Keratinocyte (primary cell): ENCODE measurements at regions not wholly inside any gene's neighbourhood (a gene's known extent, or its start where the extent isn't known, plus 50 kb on each side); places are given as distances from the start of the nearest gene placed in this dataset.
"Not testable (repeated sequence)": the region's sequence is repeated elsewhere in the genome, so short reads cannot be mapped to it uniquely, and the experiment has no call there.

Source experiments
- DNase-seq: peaks from one replicate; pipeline ENCODE4 v3.0.0-alpha.2; 2011; ENCODE audit warnings: low read depth, missing footprints, low spot score
- FAIRE-seq: peaks from 2 replicates; lab custom pipeline; 2011; peaks lifted over from hg19 to GRCh38; lab: Jason Lieb, UNC
- H2AFZ ChIP-seq: 2 replicates; pipeline ENCODE4 v1.6.0; 2012; ENCODE audit warnings: low read length, control low read depth, inconsistent platforms; ENCODE audit not compliant: control insufficient read depth
- H3K27ac ChIP-seq: 2 replicates; pipeline ENCODE4 v1.5.1; 2011; ENCODE audit warnings: low read length; ENCODE audit not compliant: control insufficient read depth, insufficient read depth
- H3K27me3 ChIP-seq: 3 replicates; pipeline ENCODE4 v1.6.0; 2011; ENCODE audit warnings: low read length; ENCODE audit not compliant: control insufficient read depth, insufficient read depth; ENCODE audit errors: extremely low read depth
- H3K36me3 ChIP-seq, 2 experiments: 2 replicates in 1 of 2; 3 replicates in 1 of 2; pipeline ENCODE4 v1.5.1; 2011; ENCODE audit warnings: low read length in 2 of 2, mild to moderate bottlenecking in 1 of 2; ENCODE audit not compliant: control insufficient read depth in 2 of 2, insufficient read depth in 2 of 2; ENCODE audit errors: extremely low read depth in 1 of 2
- H3K4me1 ChIP-seq: 3 replicates; pipeline ENCODE4 v1.5.1; 2011; ENCODE audit warnings: low read length; ENCODE audit not compliant: control insufficient read depth, insufficient read depth; ENCODE audit errors: extremely low read depth
- H3K4me2 ChIP-seq: 3 replicates; pipeline ENCODE4 v1.6.0; 2011; ENCODE audit warnings: low read depth, low read length; ENCODE audit not compliant: control insufficient read depth, insufficient read depth; ENCODE audit errors: extremely low read depth
- H3K4me3 ChIP-seq, 3 experiments: fragments of 200-600 bp in 1 of 3; sonication (generic) in 1 of 3; 2 replicates in 2 of 3; 3 replicates in 1 of 3; pipeline ENCODE4 v1.5.1; 2011 to 2016; ENCODE audit warnings: low read length in 3 of 3, mild to moderate bottlenecking in 3 of 3, control low read depth in 2 of 3, inconsistent platforms in 1 of 3, low read depth in 1 of 3, mixed read lengths in 1 of 3, mixed run types in 1 of 3, moderate library complexity in 1 of 3; ENCODE audit not compliant: control insufficient read depth in 2 of 3, insufficient read depth in 2 of 3; ENCODE audit errors: extremely low read depth in 1 of 3
- H3K79me2 ChIP-seq: 2 replicates; pipeline ENCODE4 v1.6.0; 2012; ENCODE audit warnings: low read length; ENCODE audit not compliant: control insufficient read depth, insufficient read depth
- H3K9ac ChIP-seq: 3 replicates; pipeline ENCODE4 v1.6.0; 2011; ENCODE audit warnings: low read length; ENCODE audit not compliant: control insufficient read depth, insufficient read depth; ENCODE audit errors: extremely low read depth
- H3K9me1 ChIP-seq: 3 replicates; pipeline ENCODE4 v1.6.0; 2011; ENCODE audit warnings: low read length; ENCODE audit not compliant: control insufficient read depth, insufficient read depth; ENCODE audit errors: extremely low read depth
- H3K9me3 ChIP-seq: 2 replicates; pipeline ENCODE4 v1.5.1; 2012; ENCODE audit warnings: low read depth, low read length; ENCODE audit not compliant: control insufficient read depth
- H4K20me1 ChIP-seq: 3 replicates; pipeline ENCODE4 v1.6.0; 2011; ENCODE audit warnings: low read length; ENCODE audit not compliant: control insufficient read depth, insufficient read depth; ENCODE audit errors: extremely low read depth
- CTCF ChIP-seq, 3 experiments: IDR thresholded peaks in 1 of 3; conservative IDR thresholded peaks in 1 of 3; optimal IDR thresholded peaks in 1 of 3; 2 replicates in 2 of 3; 3 replicates in 1 of 3; pipeline versions ENCODE3 to v1.5.1; 2011; ENCODE audit warnings: low read length in 3 of 3, mild to moderate bottlenecking in 3 of 3, moderate library complexity in 2 of 3, control low read depth in 1 of 3, inconsistent platforms in 1 of 3; ENCODE audit not compliant: insufficient read depth in 2 of 3; ENCODE audit errors: extremely low read depth in 1 of 3
- EZH2 ChIP-seq: IDR thresholded peaks from one replicate; pipeline ENCODE4 v1.6.1; 2012; ENCODE audit warnings: inconsistent platforms, mild to moderate bottlenecking, low read length, moderate library complexity
- dilution Hi-C: fragments of 300-500 bp; cut with MboI; formaldehyde crosslinking; loops from one replicate; pipeline ENCODE4 v1.7.0; 2020; ENCODE audit warnings: low sequenced_read_pairs; ENCODE audit not compliant: extremely low pct_ligation_motif_present

GRCh38 chr18:60911504-60911903, 421.7 kb upstream of the CDH20 start:
- peak overlapping the region; percentile 6 for H2AFZ ChIP-seq
- H3K9me1 ChIP-seq, result no peaks in the 10 kb centered on the region
- no peak overlapping the region for H3K4me3 ChIP-seq
- no peak overlapping the region for H3K9ac ChIP-seq
- FAIRE-seq (no peak), DNase-seq (no peak)
- no peaks in the 10 kb centered on the region for H4K20me1 ChIP-seq
- no peaks in the 10 kb centered on the region for H3K4me1 ChIP-seq
- H3K27me3 ChIP-seq, result no peaks in the 10 kb centered on the region
- no peak overlapping the region for H3K4me2 ChIP-seq
- no peaks in the 10 kb centered on the region for H3K79me2 ChIP-seq
- no peaks in the 10 kb centered on the region for H3K36me3 ChIP-seq
- H3K27ac ChIP-seq, result no peak overlapping the region
- dilution Hi-C loops, result no loop called here
- TF ChIP-seq CTCF (optimal IDR thresholded peaks at IDR 0.05 in 1 of 3, IDR thresholded peaks at IDR 0.05 in 1 of 3, conservative IDR thresholded peaks at IDR 0.05 in 1 of 3; ENCODE audit: extremely low read depth in 1 of 3, insufficient read depth in 2 of 3, low read length in 3 of 3) (no peak), EZH2 (no peak)
- no peaks in the 10 kb centered on the region for H3K9me3 ChIP-seq

GRCh38 chr18:60915160-60915559, 418.1 kb upstream of the CDH20 start:
- H3K36me3 ChIP-seq, result no peaks in the 10 kb centered on the region
- dilution Hi-C loops, result no loop called here
- H3K27ac ChIP-seq, result no peak overlapping the region
- H4K20me1 ChIP-seq, result no peaks in the 10 kb centered on the region
- no peaks in the 10 kb centered on the region for H3K9me1 ChIP-seq
- H3K4me1 ChIP-seq, result no peaks in the 10 kb centered on the region
- no peaks in the 10 kb centered on the region for H3K27me3 ChIP-seq
- H3K79me2 ChIP-seq, result no peaks in the 10 kb centered on the region
- no peak overlapping the region for H3K4me3 ChIP-seq
- FAIRE-seq (no peak), DNase-seq (no peak)
- no peak overlapping the region for H2AFZ ChIP-seq
- no peaks in the 10 kb centered on the region for H3K9me3 ChIP-seq
- H3K9ac ChIP-seq, result no peak overlapping the region
- no peak for TF ChIP-seq EZH2
- no peak for TF ChIP-seq CTCF (optimal IDR thresholded peaks at IDR 0.05 in 1 of 3, IDR thresholded peaks at IDR 0.05 in 1 of 3, conservative IDR thresholded peaks at IDR 0.05 in 1 of 3; ENCODE audit: extremely low read depth in 1 of 3, insufficient read depth in 2 of 3, low read length in 3 of 3)
- no peak overlapping the region for H3K4me2 ChIP-seq

- H3K4me2 ChIP-seq, H3K9me3 ChIP-seq, H3K9me1 ChIP-seq, H3K4me1 ChIP-seq, H3K4me3 ChIP-seq, H2AFZ ChIP-seq, dilution Hi-C loops, H4K20me1 ChIP-seq, H3K79me2 ChIP-seq, H3K36me3 ChIP-seq, H3K27me3 ChIP-seq, FAIRE-seq, H3K27ac ChIP-seq, H3K9ac ChIP-seq, DNase-seq: not testable (repeated sequence)
Measured at GRCh38 chr18:60918862-60919261, 414.4 kb upstream of the CDH20 start.
